ENCODE measurements at regions not wholly inside any gene's neighbourhood (a gene's known extent, or its start where the extent isn't known, plus 50 kb on each side); places are given as distances from the start of the nearest gene placed in this dataset.

DNA sequence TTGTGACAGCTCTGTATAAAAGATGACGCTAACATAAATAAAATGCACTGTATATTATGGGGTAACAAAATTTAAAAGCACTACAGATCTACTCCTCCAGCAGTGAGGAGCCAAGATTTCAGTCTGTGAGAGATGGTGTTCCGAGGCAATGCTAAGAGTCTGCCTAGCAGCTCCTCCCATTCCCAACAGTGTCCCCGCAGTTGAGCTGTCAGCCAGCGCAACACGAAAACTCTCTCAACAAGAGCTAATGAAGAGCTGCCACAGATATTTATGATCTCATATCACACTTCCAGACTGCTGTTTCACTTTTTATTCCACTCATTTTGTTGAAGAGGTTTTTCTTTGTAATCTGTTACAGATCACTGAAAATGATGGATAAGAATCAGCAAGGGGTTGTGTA is 53.9 kb upstream of the ESRRG start:
- Histone ChIP-seq H2BK15ac (ENCODE audit: low read length) (no peak overlapping the region), H3K9me3 (replicated peaks in 1 of 2; ENCODE audit: control insufficient read depth in 2 of 2, insufficient read depth in 1 of 2, low read depth in 1 of 2, low read length in 2 of 2) (no peaks in the 10 kb centered on the region), H3K36me3 (replicated peaks in 1 of 2; ENCODE audit: control insufficient read depth in 2 of 2, insufficient read depth in 2 of 2, low read length in 2 of 2) (no peaks in the 10 kb centered on the region), H3K4me1 (ENCODE audit: control insufficient read depth in 2 of 2, insufficient read depth in 1 of 2, low read depth in 1 of 2, low read length in 2 of 2) (peaks cover 0 to 2% of the 10 kb centered on the region in 2 donors), H3K27me3 (ENCODE audit: control insufficient read depth in 3 of 3, insufficient read depth in 3 of 3, low read depth in 1 of 3, low read length in 3 of 3) (no peaks in the 10 kb centered on the region), H3K23ac (ENCODE audit: low read depth, low read length, poor library complexity) (no peak overlapping the region), H3K79me1 (ENCODE audit: low read depth, low read length) (no peaks in the 10 kb centered on the region), H3K27ac (replicated peaks; ENCODE audit: low read length) (no peak overlapping the region), H4K8ac (ENCODE audit: low read depth, low read length) (no peak overlapping the region), H3K14ac (ENCODE audit: low read length) (no peak overlapping the region), H2BK12ac (ENCODE audit: low read length) (no peak overlapping the region), H3K4me2 (ENCODE audit: insufficient read depth, low read length, poor library complexity, severe bottlenecking) (no peak overlapping the region), H3K18ac (ENCODE audit: low read length) (no peak overlapping the region), H3K4me3 (ENCODE audit: low read length in 2 of 2) (no peak overlapping the region), H2BK120ac (ENCODE audit: low read depth, low read length) (no peak overlapping the region), H2BK5ac (ENCODE audit: low read length) (no peak overlapping the region), H3K9ac (ENCODE audit: low read depth, low read length, poor library complexity) (no peak overlapping the region), H2AFZ (ENCODE audit: low read length) (no peak overlapping the region), H2AK5ac (ENCODE audit: low read depth, low read length) (no peak overlapping the region), H3K4ac (ENCODE audit: low read length) (no peak overlapping the region), H4K91ac (ENCODE audit: low read depth, low read length, poor library complexity) (no peak overlapping the region)
- no peak for DNase-seq (ENCODE audit: low spot score)
- WGBS, 2 donors (ENCODE audit: extremely low coverage in 2 of 2, insufficient read length in 2 of 2, insufficient replicate concordance in 1 of 2) = no CpG with 5 or more reads among the region's 5 CpGs

Measured in neuronal stem cell (in vitro differentiated cells).